Stimulated activated CD8-positive, alpha-beta memory T cell treated with anti-CD3 and anti-CD28 coated beads, Interleukin-7, amount 100 ng/mL, for 24 hours (primary cell): ENCODE measurements at regions not wholly inside any gene's neighbourhood (a gene's known extent, or its start where the extent isn't known, plus 50 kb on each side); places are given as distances from the start of the nearest gene placed in this dataset.

Source experiments
- DNase-seq: peaks from one replicate; pipeline ENCODE4 v3.0.0-alpha.2; 2020; ENCODE audit warnings: low read depth

DNA sequence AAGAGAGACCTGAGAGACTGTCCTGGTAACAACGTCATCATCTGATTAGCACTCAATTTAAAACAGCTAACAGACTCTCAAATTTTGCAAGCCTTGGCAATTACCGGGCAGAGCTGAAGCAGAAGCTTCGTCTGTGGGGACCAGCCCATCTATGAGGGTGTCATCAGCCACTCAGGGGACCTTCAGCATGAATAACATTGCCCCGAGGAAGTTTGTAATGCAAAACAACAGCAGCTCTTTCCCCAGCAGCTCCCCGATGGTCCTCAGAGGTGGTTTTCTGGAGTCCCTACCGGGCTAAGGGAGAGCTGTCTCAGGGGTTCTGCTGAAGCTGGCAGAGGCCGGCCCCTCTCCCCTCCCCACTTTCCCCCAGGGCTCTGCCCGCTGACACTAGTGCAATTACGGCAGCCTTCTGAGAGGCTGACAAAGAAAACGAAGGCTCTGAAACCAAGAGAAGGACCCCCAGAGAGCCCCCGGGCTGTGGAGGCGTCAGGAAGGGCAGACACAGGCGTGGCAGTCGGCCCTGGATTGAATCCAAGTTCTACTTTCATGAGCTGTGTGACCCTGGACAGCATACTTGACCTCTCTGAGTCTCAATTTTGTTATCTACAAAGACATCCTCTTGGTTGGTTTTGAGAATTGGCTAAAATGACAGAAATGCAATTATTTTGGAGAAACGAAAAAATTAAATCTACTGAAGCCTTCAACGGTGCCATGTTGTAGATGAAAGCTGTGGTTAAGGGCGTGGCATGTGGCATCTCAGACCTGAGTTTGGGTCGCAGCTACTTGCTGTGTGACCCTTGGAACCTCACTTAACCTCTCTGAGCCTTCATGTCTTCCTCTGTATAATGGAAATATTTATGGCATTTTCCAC, 102.1 kb upstream of the TLE3 start:
- DNase-seq, result no peak

DNA sequence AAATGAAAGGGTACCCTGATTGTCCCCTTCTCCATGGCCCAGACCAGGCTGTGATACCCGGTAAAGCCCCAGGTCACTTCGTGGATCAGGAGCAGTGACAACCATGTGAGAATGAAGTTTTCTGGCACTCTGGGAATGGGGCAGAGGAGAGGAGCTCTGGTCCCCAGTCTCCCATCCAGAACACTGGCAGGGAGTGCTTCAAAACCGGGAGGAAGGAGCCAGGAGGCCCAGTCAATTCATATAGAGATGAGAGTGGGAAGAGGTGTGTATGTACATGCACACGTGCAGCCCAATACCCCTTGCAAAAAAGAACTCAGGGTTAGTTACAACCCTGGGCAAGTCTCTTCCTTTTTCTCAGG, 101.4 kb upstream of the TLE3 start:
- no peak for DNase-seq

DNA sequence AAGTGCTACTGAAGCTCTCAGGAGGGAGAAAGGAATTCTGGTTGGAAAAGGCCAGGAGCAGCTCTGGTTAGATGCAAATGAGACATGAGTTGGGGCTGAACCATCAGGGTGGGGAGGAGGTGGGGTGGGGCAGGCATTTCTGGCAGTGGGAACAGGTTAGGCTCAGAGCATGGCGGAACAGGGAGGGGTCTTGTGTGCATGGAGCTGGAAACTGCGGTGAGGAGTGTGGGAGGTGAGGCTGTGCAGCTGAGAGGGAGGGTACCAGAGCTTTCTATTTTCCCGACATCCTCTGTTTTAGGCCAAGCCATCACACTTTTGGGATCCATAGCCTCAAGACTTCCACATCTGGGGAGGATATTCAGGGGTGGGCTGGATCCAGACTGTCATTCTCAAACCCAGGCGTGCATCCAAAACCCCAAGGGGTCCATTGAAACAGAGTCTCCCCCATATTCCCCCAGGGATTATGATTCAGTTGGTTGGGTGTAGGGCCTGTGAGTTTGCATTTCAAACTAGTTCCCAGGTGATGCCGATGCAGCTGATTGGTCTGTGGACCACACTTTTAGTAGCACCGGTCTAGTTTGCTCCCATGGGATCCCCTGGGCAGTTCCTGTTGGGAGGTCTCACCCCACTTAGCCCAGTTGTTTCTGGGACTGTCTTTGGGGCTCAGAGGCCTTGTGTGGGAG, 100.9 kb upstream of the TLE3 start:
- DNase-seq, result no peak

DNA sequence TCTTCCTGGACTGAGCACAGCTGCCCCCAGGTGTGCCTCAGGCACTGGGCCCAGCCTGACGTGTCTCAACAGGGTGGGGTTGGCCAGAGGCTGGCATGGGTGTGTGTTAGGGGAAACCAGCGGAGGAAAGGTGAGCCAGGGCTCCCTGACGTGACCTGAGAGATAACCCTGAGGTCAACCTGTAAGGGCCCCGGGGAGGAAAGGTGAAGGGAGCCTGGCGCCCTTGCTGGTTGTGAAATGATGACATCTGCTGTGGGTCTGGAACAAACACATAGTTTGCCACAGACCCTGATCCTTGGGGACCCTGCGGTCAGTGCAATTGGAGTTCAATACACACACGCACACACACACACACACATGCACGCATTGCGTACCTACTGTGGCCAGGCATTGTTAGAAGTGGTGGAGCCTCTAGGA, 100.2 kb upstream of the TLE3 start:
- DNase-seq, result no peak

DNA sequence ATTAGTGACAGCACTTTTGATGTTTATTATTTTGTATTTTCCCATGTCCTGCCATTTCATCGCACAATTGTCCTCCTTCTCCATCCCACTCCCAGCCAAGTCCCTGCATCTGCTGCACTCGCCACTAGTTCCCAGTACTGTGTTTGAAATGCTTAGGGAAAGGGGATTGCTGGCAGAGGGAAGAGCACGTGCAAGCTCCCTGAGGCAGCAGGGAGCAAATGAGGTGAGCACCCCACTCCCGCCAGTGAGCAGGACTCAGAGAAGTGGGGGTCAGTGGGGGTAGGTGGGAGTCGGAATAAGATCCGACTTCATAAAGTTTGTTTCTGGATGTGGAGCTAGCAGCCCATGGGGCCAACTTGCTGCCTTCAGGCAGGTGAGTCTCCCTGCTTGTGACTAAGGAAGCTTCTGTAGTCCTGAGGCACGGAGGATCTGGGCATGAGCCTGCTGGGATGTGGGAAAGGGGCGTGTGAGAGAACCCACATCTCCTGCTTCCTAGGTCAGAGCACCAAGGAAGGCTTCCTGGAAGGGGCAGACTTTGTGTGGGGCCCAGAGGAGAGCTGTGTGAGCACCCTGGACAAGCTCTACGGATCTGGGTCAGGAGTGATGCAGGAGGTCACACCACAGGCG, 99.7 kb upstream of the TLE3 start:
- DNase-seq, result no peak

DNA sequence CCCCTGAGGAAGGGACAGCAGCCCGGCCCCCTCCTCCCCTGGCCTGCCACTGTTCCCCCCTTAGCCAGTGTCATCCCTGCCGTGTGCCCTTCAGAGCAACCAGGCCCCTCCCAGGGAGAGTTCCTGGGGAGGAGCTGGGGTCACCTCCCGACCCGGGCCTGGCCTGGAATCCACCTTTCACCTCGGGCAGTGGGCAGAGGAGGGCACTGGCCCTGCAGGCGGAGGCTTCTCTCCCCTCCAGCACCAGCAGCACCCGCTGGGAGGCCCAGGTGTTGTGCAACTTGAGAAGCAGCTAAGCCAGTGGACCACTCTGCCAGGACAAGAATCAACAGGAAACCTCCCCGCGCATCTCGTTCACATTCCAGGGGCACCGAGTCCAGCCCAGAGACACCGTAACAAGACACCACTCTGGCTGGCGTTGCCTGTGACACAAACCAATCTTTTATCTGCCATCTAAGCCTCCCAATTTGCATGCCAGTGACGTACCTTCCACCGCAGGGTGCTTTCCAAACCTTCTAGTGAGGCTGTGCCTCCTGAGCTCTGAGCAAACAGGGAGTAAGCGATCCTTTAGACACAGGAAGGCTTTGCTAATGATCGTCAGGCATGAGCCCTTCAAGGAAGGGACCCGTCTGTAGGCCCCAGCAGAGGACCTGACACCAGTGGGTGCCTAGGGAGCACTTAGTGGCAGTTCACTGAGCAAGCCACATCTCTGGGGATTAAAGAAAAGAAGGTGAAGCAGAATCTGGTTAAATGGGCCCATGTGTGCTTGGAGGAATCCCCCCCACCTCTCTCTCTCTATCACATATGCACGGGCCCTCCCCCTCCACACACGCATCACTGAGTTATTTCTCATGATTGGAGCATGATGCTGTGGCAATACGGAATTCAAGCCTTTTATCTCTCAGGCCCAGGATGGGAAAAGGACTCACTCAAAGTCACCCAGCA, 98.9 kb upstream of the TLE3 start:
- no peak for DNase-seq

DNA sequence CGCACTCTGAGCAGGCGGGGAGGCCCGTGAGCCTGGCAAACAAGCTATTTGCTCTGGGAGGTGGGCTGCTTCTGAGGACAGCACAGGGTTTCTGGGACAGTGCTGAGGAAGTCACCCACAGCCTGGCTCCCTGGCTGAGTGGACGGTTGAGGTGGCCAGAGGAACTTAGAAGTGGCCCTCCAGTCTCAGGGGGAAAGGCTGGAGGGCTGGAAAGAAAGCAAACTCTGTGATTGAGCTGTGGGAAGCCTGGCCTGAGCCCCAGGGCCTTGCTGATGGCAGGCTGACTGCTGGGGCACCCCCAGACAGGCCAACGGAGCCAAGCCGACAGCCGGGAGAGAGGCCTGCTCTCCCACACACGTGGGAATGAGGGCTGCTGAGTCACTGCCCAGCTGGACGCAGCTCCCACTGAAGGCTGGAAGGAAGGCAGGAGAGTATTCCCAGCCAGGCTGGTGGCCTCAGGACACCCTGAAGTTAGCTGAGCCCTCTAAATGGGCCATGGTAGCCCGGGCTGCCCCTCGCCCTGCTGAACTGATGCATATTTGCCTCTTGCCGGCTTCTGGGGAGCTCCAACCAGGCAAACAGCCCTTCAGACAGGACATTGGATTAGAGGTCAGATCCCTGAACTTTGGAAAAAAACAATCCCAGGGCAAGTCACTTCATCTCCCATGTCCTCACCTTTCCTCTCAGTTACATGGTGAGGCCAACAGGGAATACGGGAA, 98.0 kb upstream of the TLE3 start:
- DNase-seq, result no peak

DNA sequence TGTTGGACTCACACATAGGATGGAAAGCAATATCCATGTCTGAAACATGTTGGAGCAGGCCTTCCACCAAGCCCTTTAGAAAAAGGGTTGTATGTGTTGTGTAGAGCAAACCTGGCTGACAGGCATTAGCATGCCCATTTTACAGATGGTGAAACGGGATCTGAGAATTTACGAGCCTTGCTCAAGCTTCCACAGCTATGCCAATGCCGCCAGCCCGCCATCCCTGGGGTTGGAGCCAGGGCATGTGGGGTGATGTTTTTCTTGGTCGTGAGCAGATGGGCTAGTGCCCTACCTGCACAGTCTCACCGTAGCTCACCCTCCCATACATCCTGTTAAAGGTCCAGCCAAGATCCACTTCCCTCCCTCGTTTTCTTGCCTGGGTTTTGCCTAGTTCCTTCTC, 97.5 kb upstream of the TLE3 start:
- DNase-seq, result no peak

DNA sequence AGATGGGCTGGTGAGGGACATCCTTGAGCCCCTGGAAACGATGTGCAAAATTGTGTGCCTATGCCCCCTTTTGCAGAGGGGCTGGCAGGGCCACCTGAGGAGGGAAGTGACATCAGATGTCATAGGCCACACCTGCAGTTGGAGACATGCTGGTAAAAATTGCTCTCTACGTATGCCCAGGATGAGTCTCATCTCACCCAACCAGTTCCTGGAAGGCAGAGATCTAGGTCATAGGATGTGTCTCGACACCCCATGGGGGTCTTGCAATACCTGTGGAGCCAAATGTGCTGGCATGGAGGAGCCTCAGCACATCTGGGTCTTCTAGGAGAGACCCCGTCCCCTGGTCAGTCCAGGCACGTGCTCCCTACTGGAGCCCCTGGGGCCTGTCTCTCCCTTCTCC, 96.5 kb upstream of the TLE3 start:
- DNase-seq, result no peak

DNA sequence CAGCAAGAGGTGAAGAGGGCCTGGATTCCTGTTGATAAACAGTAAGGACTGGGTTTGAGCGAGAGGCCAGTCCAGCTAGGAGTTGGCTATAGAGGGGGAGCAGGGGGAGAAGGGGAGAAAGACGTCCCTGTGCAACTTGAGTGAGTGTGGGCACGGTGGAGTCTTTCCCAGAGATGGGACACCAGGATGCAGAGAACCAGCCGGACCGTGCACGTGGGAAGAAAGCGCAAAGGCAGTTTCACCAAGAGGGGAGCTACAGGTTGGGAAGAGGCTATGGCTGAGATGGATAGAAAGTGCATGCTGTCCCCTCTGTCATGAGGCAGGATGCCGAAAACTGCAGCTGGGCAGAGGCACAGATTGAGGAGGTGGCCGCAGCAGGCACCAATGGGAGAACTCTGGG, 96.0 kb upstream of the TLE3 start:
- no peak for DNase-seq

DNA sequence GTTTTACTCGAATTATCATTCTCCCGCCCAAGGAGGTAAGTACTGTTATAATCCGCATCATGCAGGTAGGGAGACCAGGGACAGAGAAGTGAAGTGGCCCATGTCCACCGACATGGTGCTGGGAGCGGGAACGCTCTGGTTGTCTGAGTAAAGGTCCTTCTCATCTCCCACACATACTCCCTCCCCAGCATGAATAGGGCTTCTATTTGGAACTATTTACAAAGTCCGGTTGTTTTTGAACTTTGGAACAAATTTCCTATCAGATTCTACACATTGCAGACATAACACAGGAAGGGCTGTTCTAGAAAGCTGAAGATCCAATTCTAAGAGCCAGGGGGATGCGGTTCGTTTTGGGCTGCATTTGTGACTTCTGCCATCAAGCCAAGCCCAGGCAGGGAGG, 94.8 kb upstream of the TLE3 start:
- no peak for DNase-seq

DNA sequence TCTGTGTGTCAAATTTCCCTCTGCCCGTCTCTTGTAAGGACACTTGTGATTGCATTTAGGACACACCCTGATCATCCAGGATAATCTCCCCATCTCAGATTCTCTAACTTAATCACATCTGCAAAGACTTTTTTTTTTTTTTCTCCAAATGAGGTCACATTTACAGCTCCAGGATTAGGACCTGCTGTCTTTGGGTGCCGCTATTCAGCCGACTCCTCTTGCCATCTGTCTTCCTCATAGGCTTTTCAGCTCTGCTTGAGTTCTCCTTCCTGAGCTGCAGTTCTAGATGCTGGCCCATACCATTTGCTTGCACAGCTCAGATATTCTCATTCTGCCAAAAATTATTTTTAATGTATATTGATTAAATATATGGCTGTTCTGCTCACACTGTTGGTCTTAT, 94.3 kb upstream of the TLE3 start:
- no peak for DNase-seq

DNA sequence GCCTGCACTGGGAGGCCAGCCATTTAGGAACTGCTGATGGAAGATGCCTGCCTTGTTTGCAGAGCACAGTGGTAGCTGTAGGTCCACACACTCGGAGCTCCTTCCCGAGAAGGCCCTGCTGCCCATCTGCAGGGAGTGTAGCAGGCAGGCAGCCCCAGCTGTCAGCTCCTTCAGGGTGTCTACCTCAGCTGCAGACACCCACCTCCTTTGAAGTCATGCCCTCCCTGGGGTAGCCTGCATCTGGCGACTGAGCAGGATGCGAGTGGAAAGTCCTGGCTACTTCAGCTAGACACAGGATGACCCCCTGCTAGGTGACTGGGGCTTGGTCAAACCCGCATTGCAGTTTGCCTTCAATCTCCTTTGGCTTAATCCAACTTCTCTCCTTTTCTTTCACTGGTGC, 93.2 kb upstream of the TLE3 start:
- no peak for DNase-seq

DNA sequence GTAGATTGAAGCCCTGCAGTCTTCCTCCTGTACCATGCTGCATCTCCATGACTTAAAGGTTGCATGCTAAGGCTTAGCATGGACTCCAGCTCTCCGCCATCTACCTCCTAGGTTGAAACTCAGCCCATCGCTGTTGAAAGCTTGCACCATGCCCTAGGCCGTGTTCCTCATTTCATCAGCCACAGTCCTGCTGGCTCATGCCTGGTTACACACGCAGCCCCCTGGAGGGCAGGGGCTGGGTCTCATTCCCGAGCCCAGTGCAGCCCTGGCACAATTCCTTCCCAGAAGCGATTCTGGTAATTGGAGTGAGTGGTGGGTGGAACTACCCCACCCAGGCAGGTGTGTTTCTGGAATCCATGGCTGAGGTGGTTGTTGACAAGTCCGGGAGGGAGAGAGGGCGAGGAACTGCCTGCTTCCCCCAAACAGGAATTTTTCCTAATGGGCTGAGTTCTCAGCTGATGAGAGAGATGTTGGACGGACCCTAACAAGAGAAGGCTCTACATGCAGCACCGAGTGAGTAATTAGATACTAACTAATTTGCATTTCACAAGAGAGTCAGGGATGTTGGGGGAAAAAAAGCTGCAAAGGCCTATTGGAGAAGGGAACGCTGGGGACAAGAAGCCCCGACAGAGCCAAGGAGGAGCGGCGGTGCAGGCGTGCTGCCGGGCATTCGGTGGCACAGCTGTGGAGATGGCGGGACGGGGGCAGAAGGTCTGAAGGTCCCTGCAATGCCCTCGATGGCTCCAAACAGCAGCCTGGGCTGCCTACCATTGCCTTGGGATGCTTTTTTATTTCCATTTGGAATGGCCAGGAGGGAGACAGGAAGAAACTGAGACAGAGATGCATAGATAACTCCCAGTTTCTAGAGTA, 92.3 kb upstream of the TLE3 start:
- no peak for DNase-seq

DNA sequence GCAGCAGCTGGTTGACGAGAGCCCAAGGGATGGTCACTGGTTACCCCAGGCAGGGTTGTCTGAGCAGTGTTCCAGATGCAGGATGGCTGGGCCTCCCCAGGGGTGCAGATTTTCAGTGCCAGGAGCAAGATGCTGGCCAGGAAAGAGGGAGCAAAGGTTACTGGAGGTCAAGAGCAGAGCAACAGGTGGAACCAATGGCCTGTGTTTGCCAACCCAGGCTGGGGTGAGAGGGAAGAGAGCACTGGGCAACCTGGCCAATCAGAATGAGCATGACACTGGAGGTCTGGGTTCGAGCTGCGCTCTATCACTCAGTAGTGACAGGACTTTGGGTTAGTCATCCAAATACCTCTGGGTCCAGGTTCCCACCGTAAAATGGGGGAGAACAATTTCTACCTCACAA, 90.6 kb upstream of the TLE3 start:
- DNase-seq, result no peak

DNA sequence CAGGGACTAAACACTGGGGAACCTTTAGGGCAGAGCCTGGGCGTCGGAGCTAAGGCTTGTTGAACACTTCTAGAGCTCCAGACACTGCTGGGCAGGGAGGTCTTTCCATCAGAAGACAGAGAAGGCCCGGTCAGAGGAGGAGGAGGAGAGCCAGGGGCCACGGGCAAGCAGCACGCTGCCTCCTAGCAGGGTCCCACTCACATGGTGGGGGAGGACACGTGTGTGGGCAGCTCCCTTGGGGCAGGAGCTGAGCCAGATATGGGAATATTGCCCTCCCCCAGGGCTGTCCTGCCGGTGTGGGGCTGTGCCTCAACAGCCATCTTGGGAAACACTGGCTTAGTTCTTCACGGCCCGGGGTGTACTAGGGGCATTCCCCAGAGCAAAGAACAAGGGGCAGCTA, 89.6 kb upstream of the TLE3 start:
- DNase-seq, result no peak

DNA sequence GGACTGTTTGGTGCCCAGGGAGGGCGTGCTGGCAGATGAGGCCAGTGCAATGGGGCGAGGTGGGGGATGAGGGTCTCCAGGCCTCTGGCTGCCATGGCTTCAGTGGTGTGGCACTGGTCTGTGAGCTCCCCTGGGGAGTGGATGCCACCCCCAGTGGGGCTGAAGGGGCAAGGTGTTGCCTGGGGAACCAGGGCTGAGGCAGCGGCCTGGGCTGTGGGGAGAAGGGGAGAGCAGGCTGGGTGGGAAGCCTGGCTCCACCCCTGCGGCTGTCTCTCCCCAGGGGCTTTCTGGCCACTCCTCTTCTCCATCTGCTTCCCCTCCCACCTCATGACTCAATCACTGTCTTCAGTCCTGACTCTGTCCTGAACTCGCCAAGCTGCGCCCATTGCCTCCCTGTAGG, 88.4 kb upstream of the TLE3 start:
- DNase-seq, result no peak

DNA sequence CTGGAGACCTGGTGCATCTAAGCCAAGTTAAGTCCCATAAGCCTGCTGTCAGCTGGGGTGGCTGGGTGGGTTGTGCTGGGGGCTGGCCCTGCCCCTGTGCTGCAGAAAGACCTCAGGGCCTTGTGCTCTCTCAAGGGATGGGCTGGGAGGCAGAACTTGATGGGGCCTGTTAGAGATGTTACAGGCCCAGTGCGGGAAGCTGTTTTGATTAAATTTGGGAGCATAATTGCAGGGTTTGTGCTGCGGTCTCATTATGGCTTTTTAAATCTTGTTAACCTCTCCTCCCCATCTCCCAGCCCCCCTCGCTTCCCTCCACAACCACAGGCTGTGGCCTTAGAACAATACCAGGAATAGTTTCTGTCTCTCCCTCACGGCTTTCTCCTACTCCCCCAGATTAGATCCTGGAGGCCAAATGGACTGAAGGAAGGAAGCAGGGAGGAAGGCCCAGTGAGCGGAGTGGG, 87.6 kb upstream of the TLE3 start:
- no peak for DNase-seq

DNA sequence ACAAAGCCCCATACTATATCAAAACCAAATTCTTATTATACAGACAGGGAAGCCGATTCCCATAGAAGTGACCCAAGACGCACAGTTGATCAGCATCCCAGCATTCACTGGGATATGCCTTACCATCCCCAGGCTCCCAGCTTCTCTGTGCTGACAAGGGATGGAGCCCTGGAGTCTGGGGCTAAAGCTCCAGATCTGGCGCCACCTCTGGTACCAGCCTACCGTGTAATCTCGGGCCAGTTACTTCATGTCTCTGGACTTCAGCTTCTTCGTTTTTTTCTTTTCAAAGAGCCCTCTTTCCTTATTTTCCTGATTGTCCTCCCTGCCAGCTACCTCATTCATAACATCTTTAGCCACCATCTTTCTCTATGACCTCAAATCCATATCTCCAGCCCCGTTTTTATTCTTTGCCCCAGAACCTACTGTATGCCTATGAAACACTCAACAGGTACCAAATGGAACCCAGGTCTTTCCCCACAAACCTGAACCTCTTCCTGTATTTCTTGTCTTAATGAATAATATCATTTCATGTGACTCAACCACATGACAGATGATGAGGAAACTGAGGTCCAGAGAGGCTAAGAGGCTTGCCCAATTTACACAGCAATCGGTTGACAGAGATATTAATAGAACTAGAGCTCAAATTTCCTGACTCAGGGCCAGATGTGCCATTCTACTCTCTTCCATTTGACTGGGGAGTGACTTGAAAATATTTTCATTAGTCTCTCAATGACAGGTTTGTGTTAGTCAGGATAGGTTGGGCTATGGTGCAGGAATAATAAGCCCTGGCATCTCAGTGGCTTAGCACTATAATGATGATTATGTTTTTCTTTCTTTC, 85.4 kb upstream of the TLE3 start:
- DNase-seq, result no peak
